HG03097 (cell line): ENCODE measurements at regions not wholly inside any gene's neighbourhood (a gene's known extent, or its start where the extent isn't known, plus 50 kb on each side); places are given as distances from the start of the nearest gene placed in this dataset.
"Not testable (repeated sequence)": the region's sequence is repeated elsewhere in the genome, so short reads cannot be mapped to it uniquely, and the experiment has no call there.

Experiments
- ATAC-seq: cut with Tn5 transposase; IDR thresholded peaks from one replicate; pipeline ENCODE4 v1.9.1; 2021; ENCODE audit not compliant: unreplicated experiment, low FRiP score

DNA sequence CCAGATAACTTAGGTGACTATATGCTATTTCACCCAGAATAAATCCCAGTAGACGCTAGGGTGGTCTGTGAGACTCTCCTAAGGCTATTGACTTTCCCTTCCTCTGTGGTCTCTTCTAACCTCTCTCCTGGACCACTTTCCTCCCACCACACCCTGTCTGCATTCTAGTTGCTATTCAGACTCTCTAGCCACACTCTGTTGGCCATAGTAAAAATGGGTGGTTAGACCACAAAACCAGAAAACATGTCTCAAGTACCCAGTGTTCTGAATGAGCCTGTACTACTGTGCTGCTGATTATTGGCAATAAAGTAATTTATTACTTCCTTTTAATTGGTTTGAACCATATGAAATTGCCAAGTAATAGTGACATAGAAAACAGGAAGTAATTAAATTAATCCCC is 240.8 kb downstream of the KIF20B start:
- ATAC-seq: no peak

DNA sequence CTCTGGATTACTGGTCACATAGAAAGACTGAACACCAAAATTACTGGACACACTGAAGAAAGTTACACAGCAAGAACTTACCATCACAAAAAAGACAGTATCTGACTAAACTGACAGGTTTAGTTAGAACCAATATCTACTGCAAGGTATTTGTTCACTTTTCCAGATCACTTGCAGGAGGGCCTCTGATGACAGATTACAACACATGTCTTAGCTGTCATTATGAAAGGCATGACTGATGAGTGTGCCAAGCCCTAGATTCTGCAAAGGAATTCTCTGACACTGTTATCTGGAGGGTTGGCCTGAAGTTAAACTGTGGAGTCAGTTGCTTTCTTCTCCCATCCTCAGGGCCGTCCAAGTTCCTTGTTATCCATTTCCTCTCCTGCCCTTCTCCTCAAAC is 242.7 kb downstream of the KIF20B start:
- ATAC-seq: no peak

DNA sequence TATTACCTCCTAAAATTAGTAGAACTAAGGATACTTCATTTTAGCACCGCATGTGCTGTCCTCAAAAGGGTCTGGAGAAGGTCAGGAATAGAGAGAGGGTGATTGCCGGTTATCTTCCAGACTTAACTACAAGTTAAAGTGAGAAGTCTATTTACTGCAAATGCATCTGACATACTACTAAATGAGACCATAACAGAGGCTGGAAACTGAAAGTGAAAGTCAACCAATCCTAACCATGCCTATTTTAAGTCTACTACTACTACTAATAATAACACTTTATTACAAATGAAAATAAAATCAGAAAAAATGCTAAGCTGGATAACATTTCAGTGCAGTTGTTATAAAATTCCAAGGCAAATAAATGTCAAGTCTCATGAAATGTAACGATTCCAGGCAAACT is 244.7 kb downstream of the KIF20B start:
- no peak for ATAC-seq

- ATAC-seq: no peak
These were observed 248.1 kb downstream of the KIF20B start for GRCh38 chr10:89949496-89949895.

- no peak for ATAC-seq
These were observed 250.9 kb downstream of the KIF20B start for GRCh38 chr10:89952325-89952724.

DNA sequence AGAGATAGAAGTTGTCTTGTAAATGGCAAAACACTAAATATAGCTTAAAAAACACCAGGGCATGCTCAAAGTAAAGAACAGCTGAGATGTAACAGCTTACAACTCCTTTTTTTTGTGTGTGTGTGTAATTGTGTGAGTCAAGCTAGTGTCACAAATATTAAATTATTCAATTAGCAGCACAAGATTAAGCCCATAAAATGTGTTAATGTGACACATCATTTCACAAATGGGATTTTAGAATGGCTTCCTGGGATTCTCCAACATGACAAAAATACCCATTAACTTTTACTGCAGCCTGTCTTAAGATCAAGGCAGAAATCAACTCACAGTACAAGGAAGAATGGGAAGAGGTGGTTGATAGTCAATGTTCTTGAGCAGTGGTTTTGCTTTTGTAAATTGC is 251.4 kb downstream of the KIF20B start:
- no peak for ATAC-seq

GRCh38 chr10:89954061-89954460 is 252.7 kb downstream of the KIF20B start:
- ATAC-seq: no peak

- ATAC-seq: no peak
These were observed 253.6 kb downstream of the KIF20B start for GRCh38 chr10:89954787-89955566.

DNA sequence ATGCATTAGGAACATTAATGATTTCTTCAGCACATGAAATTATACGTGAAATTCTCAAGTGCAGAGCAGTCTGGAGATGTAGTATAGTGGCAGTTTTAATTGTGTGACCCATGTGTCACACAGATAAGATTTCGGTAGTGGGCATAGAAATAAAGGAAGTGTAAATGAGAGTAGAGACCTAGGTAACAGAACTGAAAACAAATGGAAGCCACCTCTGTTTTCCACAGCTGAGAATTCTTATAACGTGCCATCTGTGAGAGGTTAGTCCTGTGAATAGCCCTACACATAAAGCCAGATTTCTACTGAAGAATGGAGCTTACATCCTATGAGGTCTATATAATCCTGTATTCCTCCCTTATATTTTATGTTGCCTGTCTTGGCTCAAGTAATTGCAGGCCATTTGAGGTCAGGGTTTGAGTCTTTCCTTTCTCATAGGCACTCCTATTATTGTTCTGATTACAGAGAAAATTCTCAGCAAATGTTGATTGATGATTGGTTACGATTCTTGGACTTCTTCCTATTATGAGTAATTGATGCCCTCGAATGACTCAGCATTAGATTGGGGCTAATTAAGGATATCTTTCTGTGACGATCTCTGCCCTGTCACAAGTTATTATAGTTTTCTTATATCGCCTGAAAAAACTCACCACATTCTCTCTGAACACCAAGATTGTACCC is 258.2 kb downstream of the KIF20B start:
- ATAC-seq: no peak

GRCh38 chr10:89963451-89964102 is 262.2 kb downstream of the KIF20B start:
- ATAC-seq: no peak

GRCh38 chr10:89966211-89966610 is 264.8 kb downstream of the KIF20B start:
- no peak for ATAC-seq

DNA sequence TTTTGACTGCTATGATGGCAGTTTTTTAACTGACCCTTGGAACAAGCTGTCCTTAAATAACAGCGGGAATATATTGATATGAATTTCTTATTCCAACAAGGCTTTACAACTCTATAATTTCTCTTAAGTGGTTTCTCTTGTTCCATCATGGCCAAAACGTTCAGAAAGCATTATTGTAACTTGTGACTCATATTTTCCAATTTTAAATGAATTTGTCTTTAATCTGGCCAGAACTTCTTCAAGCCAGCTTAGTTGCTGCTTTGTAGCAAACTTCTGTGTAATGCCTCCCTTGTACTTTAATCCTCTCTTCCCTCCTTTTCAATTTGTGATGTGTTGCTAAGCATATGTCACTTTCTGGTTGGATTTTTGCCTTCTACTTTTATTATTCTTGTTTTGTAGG is 271.9 kb downstream of the KIF20B start:
- ATAC-seq: no peak

DNA sequence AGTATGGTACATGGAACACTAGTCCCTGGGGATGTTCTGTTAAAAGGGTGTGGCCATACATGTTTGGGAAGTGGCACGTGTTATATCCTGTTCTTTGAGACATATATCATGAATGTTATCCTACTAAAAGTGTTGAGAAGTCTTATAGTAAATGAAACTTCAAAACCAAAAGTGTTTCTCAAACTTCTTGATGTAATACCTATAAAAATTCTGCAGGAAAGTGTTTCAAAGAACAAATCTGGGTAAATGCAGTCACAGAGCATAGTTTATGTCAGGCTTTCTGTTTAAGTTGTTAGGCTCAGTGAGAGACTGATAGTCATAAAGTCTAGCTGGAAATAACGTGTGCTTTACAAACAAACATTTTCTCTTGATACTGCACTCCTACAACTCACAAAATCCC is 273.7 kb downstream of the KIF20B start:
- no peak for ATAC-seq

DNA sequence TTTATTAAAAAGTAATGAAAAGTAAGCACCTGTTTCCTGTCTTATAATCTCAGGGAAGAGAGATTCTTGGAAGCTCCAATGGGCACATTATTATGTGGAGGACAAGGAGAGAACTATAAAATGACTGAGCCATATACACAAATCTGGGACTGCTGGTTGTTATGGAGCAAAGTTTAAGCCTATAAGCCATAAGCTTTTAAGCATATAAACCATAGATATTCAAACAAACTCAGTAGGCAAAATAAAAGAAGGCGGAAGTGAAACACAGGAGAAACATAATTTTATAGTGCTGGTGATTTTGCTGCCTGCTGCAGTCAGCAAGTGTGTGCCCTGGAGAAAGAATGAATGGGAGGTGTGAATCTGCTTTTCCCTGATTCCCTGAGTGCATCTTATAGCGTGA is 274.4 kb downstream of the KIF20B start:
- no peak for ATAC-seq

- no peak for ATAC-seq
These were observed 276.7 kb downstream of the KIF20B start for GRCh38 chr10:89978081-89978480.

- ATAC-seq: no peak
These were observed 278.3 kb downstream of the KIF20B start for GRCh38 chr10:89979726-89980125.

- no peak for ATAC-seq
These were observed 278.8 kb downstream of the KIF20B start for GRCh38 chr10:89980166-89980565.

GRCh38 chr10:89981891-89982290 is 280.5 kb downstream of the KIF20B start:
- no peak for ATAC-seq

DNA sequence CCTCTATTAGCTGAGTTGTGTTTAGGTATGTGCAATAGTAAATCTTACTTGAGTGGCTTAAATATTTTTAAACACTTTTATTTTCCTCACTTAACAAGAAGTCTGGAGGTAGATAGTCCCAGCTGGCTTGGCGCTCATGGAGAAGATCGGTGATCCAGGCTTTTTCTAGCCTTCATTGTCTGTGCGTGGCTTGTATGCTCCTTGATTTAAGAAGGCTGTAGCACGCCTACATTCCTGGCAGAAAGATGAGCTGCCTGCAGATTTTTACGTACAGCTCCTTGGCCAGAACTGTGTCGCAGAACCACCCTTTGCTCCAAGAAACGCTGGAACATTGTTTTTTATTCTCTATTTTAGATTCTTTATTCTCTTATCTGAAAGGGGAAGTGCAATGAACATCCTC is 284.1 kb downstream of the KIF20B start:
- ATAC-seq: no peak

DNA sequence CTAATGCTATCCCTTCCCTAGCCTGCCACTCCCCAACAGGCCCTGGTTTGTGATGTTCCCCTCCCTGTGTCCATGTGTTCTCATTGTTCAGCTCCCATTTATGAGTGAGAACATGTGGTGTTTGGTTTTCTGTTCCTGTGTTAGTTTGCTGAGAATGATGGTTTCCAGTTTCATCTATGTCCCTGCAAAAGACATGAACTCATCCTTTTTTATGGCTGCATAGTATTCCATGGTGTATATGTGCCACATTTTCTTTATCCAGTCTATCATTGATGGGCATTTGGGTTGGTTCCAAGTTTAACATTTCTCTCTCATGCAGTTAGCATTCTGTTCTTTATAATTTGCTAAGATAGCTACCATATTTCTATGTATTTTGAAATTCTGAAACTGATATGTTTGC is 287.0 kb downstream of the KIF20B start:
- ATAC-seq: not testable (repeated sequence)

DNA sequence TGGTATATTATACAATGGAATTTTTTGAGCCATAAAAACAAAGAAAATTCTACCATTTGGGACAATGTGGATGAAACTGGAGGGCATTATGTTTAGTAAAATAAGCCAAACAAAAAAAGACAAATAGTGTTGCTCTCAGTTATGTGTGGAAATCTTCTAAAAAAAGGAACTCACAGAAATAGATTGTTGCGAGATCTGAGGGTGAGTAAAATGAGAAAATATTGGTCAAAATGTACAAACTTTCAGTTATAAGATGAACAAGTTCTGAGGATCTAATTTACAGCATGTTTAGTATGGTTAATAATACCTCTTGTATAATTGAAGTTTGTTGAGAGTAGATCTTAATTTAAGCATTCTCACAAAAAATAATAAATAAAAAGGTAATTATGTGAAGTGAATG is 291.2 kb downstream of the KIF20B start:
- ATAC-seq: no peak

DNA sequence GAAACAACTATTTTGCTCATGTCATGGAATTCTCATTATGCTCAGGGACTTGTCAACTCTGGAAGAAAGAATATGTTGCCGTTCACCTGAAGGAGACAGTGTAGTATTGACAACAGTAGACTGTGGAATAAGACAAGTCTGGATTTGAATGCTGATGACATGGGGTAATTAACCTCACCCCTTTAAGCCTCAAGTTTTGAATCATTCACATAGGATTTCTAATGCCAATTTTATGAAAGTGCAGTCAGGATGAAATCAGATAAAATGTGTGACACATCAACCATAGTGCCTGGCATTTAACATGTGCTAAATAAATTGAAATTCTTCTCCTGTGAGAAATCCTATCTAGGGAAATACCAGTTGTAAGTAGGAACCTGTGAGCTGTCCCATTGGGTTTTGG is 305.8 kb downstream of the KIF20B start:
- no peak for ATAC-seq
